MCF 10A (cell line): ENCODE measurements at regions not wholly inside any gene's neighbourhood (a gene's known extent, or its start where the extent isn't known, plus 50 kb on each side); places are given as distances from the start of the nearest gene placed in this dataset.

ENCODE experiments used
- BruUV-seq: library from RNA; stranded (reverse); fragments of 400-500 nt; replicated peaks from 2 replicates; lab custom pipeline; 2021; lab: Mats Ljungman, UMichigan
- CTCF ChIA-PET: fragments of 300-600 bp; sonication (Branson Sonifier 250); formaldehyde crosslinking; extraction: SDS; loops from one replicate; lab custom pipeline; 2021; ENCODE audit warnings: antibody characterized with exemption, inconsistent platforms; lab: Yijun Ruan, JAX
- POLR2A ChIA-PET: fragments of 300-600, 350-650 bp; sonication (Branson Sonifier 250); formaldehyde crosslinking; extraction: SDS; loops from one replicate; lab custom pipeline; 2020; ENCODE audit warnings: antibody characterized with exemption, inconsistent platforms; lab: Yijun Ruan, JAX
- DNase-seq: peaks from one replicate; pipeline ENCODE4 v3.0.0-alpha.2; 2018; ENCODE audit not compliant: unreplicated experiment
- H3K27ac Mint-ChIP-seq: one replicate; pipeline ENCODE4 v1.8.0; 2022; ENCODE audit warnings: mild to moderate bottlenecking, low read depth, mixed read lengths; ENCODE audit not compliant: unreplicated experiment
- H3K27me3 Mint-ChIP-seq: one replicate; pipeline ENCODE4 v1.8.0; 2022; ENCODE audit warnings: mixed read lengths; ENCODE audit not compliant: insufficient read depth, unreplicated experiment
- H3K36me3 Mint-ChIP-seq: one replicate; pipeline ENCODE4 v1.8.0; 2022; ENCODE audit warnings: mild to moderate bottlenecking, moderate library complexity, mixed read lengths; ENCODE audit not compliant: insufficient read depth, unreplicated experiment
- H3K4me1 Mint-ChIP-seq: one replicate; pipeline ENCODE4 v1.8.0; 2022; ENCODE audit warnings: mixed read lengths; ENCODE audit not compliant: insufficient read depth, unreplicated experiment
- H3K4me3 Mint-ChIP-seq: one replicate; pipeline ENCODE4 v1.8.0; 2022; ENCODE audit warnings: mild to moderate bottlenecking, moderate library complexity, mixed read lengths; ENCODE audit not compliant: unreplicated experiment
- H3K9me3 Mint-ChIP-seq: one replicate; pipeline ENCODE4 v1.8.0; 2022; ENCODE audit warnings: mixed read lengths; ENCODE audit not compliant: unreplicated experiment
- intact Hi-C: fragments of 100-400 bp; cut with micrococcal nuclease; formaldehyde crosslinking; loops from 2 replicates; pipeline ENCODE4 v1.14.1; 2022
- TF ChIP-seq, protein P1 (sequence below): fragments of 200-600 bp; IDR thresholded peaks from one replicate; pipeline ENCODE4 v1.8.0; 2022; ENCODE audit warnings: antibody characterized with exemption, mild to moderate bottlenecking; ENCODE audit not compliant: unreplicated experiment

DNA sequence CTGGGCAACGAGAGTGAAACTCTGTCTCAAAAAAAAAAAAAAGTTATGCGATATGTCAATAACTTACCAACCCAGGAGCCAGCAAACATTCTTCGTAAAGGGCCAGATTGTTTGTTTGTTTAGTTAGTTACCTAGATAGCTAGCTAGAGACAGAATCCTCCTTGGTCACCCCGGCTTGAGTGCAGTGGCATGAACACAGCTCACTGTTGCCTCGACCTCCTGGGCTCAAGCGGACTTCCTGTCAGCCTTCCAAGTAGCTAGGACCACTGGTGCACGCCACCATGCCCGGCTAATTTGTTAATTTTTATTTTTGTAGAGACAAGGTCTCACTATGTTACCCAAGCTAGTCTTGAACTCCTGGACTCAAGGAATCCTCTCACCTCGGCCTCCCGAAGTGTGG is 113.0 kb downstream of the LITAF start:
- no peaks in the 10 kb centered on the region for H3K27me3 Mint-ChIP-seq
- ChIA-PET POLR2A (interaction anchor here (0.6 kb wide), 1 partner anchor 504 kb away, joined by 3 read pairs; no protein-coding TSS in a partner anchor), CTCF (interaction anchor here (0.6 to 1.6 kb wide), 6 partner anchors 25 to 1173 kb away, joined by 3 to 7 read pairs (median 3); no protein-coding TSS in a partner anchor)
- no peaks in the 10 kb centered on the region for H3K9me3 Mint-ChIP-seq
- H3K27ac Mint-ChIP-seq, result no peak overlapping the region
- intact Hi-C loops, result no loop called here
- BruUV-seq, result no TSS peak
- no peak overlapping the region for H3K4me3 Mint-ChIP-seq
- H3K4me1 Mint-ChIP-seq, result no peaks in the 10 kb centered on the region
- H3K36me3 Mint-ChIP-seq, result no peaks in the 10 kb centered on the region
- no peak for DNase-seq
- TF ChIP-seq, protein P1, sequence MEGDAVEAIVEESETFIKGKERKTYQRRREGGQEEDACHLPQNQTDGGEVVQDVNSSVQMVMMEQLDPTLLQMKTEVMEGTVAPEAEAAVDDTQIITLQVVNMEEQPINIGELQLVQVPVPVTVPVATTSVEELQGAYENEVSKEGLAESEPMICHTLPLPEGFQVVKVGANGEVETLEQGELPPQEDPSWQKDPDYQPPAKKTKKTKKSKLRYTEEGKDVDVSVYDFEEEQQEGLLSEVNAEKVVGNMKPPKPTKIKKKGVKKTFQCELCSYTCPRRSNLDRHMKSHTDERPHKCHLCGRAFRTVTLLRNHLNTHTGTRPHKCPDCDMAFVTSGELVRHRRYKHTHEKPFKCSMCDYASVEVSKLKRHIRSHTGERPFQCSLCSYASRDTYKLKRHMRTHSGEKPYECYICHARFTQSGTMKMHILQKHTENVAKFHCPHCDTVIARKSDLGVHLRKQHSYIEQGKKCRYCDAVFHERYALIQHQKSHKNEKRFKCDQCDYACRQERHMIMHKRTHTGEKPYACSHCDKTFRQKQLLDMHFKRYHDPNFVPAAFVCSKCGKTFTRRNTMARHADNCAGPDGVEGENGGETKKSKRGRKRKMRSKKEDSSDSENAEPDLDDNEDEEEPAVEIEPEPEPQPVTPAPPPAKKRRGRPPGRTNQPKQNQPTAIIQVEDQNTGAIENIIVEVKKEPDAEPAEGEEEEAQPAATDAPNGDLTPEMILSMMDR, result no peak

DNA sequence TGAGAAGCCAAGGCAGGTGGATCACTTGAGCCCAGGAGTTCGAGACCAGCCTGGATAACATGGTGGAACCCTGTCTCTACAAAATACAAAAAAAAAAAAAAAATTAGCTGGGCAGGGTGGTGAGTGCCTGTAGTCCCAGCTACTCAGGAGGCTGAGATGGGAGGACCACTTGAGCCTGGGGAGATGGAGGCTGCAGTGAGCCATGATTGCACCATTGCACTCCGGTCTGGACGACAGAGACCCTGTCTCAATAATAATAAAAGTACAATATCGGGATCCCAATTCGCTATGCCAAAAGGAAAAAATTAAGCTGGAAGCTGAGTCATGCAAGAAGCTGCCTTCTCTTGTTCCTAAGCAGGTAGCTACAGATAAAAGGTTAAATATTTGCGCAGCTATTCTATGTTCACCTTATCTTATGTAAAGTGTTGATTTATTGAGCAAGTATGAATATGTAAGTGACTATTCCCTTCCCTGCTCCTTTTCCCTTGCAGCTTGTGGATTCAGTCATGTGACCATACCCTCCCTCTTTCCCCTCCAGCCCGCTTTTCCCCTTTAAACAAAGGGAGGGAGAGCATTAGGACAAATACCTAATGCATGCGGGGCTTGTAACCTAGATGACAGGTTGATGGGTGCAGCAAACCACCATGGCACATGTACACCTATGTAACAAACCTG is 112.0 kb downstream of the LITAF start:
- Mint-ChIP-seq H3K9me3 (no peaks in the 10 kb centered on the region), H3K36me3 (no peaks in the 10 kb centered on the region), H3K4me1 (no peaks in the 10 kb centered on the region), H3K4me3 (no peak overlapping the region), H3K27me3 (peaks cover 4% of the 10 kb centered on the region), H3K27ac (no peak overlapping the region)
- POLR2A ChIA-PET, result interaction anchor here (0.7 kb wide), 1 partner anchor 8 kb away, joined by 3 read pairs; no protein-coding TSS in a partner anchor
- BruUV-seq, result no TSS peak
- CTCF ChIA-PET, result interaction anchor here (0.6 to 0.9 kb wide), 3 partner anchors 49 to 68 kb away, joined by 3 to 5 read pairs (median 4); no protein-coding TSS in a partner anchor
- intact Hi-C loops, result no loop called here
- no peak for DNase-seq
- TF ChIP-seq, protein P1, result no peak

DNA sequence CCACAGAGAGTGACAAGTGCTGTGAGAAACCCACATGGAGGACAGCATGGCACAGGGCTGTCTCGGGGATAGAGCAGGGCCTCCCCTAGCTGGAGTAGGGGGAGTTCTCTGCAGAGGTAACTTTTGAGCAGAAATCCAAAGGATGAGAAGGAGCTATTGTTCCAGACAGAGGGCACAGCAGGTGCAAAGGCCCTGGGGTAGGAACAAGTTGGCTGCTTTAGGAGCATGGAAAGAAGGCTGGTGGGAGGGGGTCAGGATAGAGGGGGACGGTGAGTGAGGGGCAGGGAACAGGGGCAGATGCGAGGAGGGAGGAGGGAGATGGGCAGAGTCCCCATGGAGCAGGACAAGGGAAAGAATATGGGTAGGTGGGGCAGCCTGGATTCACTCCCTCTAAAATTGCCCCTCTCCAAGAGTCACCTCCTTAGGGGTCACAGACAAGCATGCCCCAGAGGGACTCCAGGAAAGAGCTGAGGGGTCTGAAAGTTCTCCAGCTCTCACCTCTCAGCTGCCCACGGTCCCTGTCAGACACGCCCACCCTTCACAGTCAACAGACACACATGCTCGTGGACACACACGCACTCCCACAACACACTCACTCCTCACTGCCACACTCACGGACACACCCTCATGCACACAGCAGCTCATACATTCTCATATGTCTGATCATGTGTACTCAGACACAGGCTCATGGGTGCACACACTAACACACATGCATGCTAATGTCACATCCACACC is 110.7 kb downstream of the LITAF start:
- Mint-ChIP-seq H3K4me1 (no peaks in the 10 kb centered on the region), H3K9me3 (peaks cover 7% of the 10 kb centered on the region), H3K27ac (no peak overlapping the region), H3K4me3 (no peak overlapping the region), H3K36me3 (no peaks in the 10 kb centered on the region), H3K27me3 (peaks cover 14% of the 10 kb centered on the region)
- POLR2A ChIA-PET, result interaction anchor here (0.6 kb wide), 1 partner anchor 154 kb away, joined by 3 read pairs; no protein-coding TSS in a partner anchor
- DNase-seq, result no peak
- CTCF ChIA-PET, result interaction anchor here (1.3 kb wide), 1 partner anchor 22 kb away, joined by 3 read pairs; no protein-coding TSS in a partner anchor
- no TSS peak for BruUV-seq
- TF ChIP-seq, protein P1, result no peak
- intact Hi-C loops, result no loop called here

DNA sequence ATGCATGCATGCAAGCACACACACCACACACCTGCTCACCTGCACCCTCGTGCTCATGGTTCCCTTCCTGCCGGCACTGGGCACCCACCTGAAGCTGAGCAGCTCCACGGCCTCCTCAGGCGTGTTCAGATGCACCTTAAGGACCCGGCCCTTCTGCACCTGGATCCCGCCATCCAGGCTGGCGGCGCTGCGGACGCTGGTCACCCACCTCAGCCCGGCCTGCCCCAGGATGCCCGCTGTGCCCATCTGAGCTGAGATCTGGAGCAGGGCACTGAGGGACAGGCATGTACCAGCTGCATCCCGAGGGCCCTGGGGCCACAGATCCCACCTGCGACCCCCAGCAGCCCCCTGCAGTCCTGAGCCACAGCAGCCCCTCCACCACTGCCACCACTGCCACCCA is 110.0 kb downstream of the LITAF start:
- ChIA-PET POLR2A (no interaction called here), CTCF (interaction anchor here (0.6 to 1.3 kb wide), 3 partner anchors 19 to 86 kb away, joined by 3 to 5 read pairs (median 3); no protein-coding TSS in a partner anchor)
- Mint-ChIP-seq H3K4me1 (no peaks in the 10 kb centered on the region), H3K4me3 (no peak overlapping the region), H3K9me3 (peaks cover 8% of the 10 kb centered on the region), H3K27ac (no peak overlapping the region), H3K36me3 (no peaks in the 10 kb centered on the region), H3K27me3 (peaks cover 14% of the 10 kb centered on the region)
- TF ChIP-seq, protein P1, result no peak
- no TSS peak for BruUV-seq
- intact Hi-C loops, result no loop called here
- DNase-seq, result no peak
